Ovary (tissue), 7 donors: ENCODE measurements at regions not wholly inside any gene's neighbourhood (a gene's known extent, or its start where the extent isn't known, plus 50 kb on each side); places are given as distances from the start of the nearest gene placed in this dataset.

Experiments
- DNase-seq, 5 donors: peaks; one replicate each; pipeline ENCODE4 v3.0.0-alpha.2; 2019 to 2020
- H3K27ac ChIP-seq, 2 donors: fragments of 200-600 bp; one replicate each; pipeline versions ENCODE4 v1.5.1 to v1.8.0; 2019 to 2022
- H3K27me3 ChIP-seq: fragments of 200-600 bp; one replicate; pipeline ENCODE4 v1.8.0; 2022
- H3K36me3 ChIP-seq: fragments of 200-600 bp; sonication (generic); one replicate; pipeline ENCODE4 v1.5.1; 2019
- H3K4me1 ChIP-seq: one replicate; pipeline ENCODE4 v1.8.1; 2013; ENCODE audit warnings: mild to moderate bottlenecking, moderate library complexity; ENCODE audit not compliant: insufficient read depth
- H3K4me3 ChIP-seq: fragments of 200-600 bp; sonication (generic); one replicate; pipeline ENCODE4 v1.5.1; 2017
- H3K9me3 ChIP-seq, 2 donors: fragments of 200-600 bp in 1 of 2; sonication (generic) in 1 of 2; one replicate each; pipeline versions ENCODE4 v1.5.1 to v1.8.1; 2013 to 2019; ENCODE audit warnings: mild to moderate bottlenecking in 1 of 2, moderate library complexity in 1 of 2
- EP300 ChIP-seq: sonication (generic); formaldehyde crosslinking; IDR thresholded peaks from one replicate; pipeline ENCODE4 v1.6.1; 2017; ENCODE audit warnings: antibody characterized with exemption
- POLR2A ChIP-seq: fragments of 450-650 bp; IDR thresholded peaks from one replicate; pipeline ENCODE4 v1.6.1; 2017; ENCODE audit warnings: antibody characterized with exemption, mild to moderate bottlenecking, moderate library complexity
- WGBS, 3 donors: extraction: QIAGEN DNeasy Blood & Tissue Kit in 1 of 3; methylation state at CpG; one replicate each; pipeline versions ENCODE4 v1.1.5 to v1.1.7; 2013 to 2017; 5-methylcytosine and 5-hydroxymethylcytosine counted together
- intact Hi-C, 4 donors: fragments of 100-400 bp; cut with DNase I; formaldehyde crosslinking; loops; one replicate each; pipeline versions ENCODE4 v1.11.0 to v1.15.1; 2022 to 2023
- TF ChIP-seq, protein P1 (sequence below), 3 donors: fragments of 450-650 bp in 2 of 3; fragments of 200-600 bp in 1 of 3; IDR thresholded peaks; one replicate each; pipeline versions ENCODE4 v1.5.1 to v1.8.0; 2016 to 2022; ENCODE audit warnings: antibody characterized with exemption in 3 of 3, mild to moderate bottlenecking in 1 of 3
- donor health status: DM: no; HTN: no; CAD: no; lungs with moderate emphysema.
- donor health status: DM: no; HTN: no; CAD: no.
- donor health status: Bipolar disorder and iron deficiency.
- donor health status: DM: no; HTN: no; CAD: no.
- donor health status: DM: yes; HTN: yes; CAD: no.

- 92 to 96% (median 93%) methylated on average over 7 of the region's 7 CpGs for WGBS, 3 donors
- H3K4me1 ChIP-seq, result peaks cover 3% of the 10 kb centered on the region
- intact Hi-C loops, result no loop called here
Observed at GRCh38 chr5:5708367-5708919, 286.0 kb downstream of the ICE1 start.

DNA sequence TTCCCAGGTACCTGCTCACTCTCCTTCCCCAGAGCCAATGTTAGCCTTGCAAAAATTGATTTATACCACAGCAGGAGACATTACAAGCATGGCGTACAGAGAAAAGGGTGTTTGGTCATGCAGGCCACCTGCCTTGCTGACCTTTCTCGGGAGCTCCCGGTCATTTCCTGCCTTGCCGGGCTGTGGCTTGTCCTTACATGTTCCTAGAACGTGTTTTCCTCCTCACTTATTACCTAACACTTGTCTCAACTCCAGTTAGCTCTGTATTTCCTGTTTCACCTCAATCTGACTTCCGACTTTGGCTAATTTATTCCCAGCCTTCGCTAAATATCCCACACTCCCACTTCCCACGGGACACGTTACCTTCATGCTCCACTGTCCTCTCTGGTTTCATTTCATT lies 282.5 kb downstream of the ICE1 start:
- Histone ChIP-seq H3K27me3 (no peaks in the 10 kb centered on the region), H3K36me3 (no peaks in the 10 kb centered on the region), H3K4me3 (no peak overlapping the region), H3K4me1 (no peaks in the 10 kb centered on the region), H3K27ac (no peak overlapping the region), H3K9me3 (no peaks in the 10 kb centered on the region)
- DNase-seq, result no peak
- whole genome bisulfite sequencing, 3 donors, result 70 to 87% (median 74%) methylated on average over 9 of the region's 9 CpGs
- intact Hi-C loops, result no loop called here
- TF ChIP-seq, protein P1, sequence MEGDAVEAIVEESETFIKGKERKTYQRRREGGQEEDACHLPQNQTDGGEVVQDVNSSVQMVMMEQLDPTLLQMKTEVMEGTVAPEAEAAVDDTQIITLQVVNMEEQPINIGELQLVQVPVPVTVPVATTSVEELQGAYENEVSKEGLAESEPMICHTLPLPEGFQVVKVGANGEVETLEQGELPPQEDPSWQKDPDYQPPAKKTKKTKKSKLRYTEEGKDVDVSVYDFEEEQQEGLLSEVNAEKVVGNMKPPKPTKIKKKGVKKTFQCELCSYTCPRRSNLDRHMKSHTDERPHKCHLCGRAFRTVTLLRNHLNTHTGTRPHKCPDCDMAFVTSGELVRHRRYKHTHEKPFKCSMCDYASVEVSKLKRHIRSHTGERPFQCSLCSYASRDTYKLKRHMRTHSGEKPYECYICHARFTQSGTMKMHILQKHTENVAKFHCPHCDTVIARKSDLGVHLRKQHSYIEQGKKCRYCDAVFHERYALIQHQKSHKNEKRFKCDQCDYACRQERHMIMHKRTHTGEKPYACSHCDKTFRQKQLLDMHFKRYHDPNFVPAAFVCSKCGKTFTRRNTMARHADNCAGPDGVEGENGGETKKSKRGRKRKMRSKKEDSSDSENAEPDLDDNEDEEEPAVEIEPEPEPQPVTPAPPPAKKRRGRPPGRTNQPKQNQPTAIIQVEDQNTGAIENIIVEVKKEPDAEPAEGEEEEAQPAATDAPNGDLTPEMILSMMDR (IDR thresholded peaks at IDR 0.05), result no peak
- TF ChIP-seq EP300 (no peak), POLR2A (no peak)

More at GRCh38 chr5:5708367-5708919, 286.0 kb downstream of the ICE1 start:
- DNase-seq, result no peak
- TF ChIP-seq, protein P1 (IDR thresholded peaks at IDR 0.05), result no peak
- TF ChIP-seq EP300 (no peak), POLR2A (no peak)
- Histone ChIP-seq H3K9me3 (no peaks in the 10 kb centered on the region), H3K4me3 (no peak overlapping the region), H3K36me3 (no peaks in the 10 kb centered on the region), H3K27ac (no peak overlapping the region), H3K27me3 (no peaks in the 10 kb centered on the region)

- no peaks in the 10 kb centered on the region for H3K27me3 ChIP-seq
- no peak for DNase-seq
- TF ChIP-seq POLR2A (no peak), EP300 (no peak)
- TF ChIP-seq, protein P1 (IDR thresholded peaks at IDR 0.05), result no peak
- no peak overlapping the region for H3K27ac ChIP-seq
- intact Hi-C loops, result no loop called here
- no peaks in the 10 kb centered on the region for H3K9me3 ChIP-seq
- H3K36me3 ChIP-seq, result no peaks in the 10 kb centered on the region
- H3K4me3 ChIP-seq, result no peak overlapping the region
- 86 to 91% (median 90%) methylated on average over 2 of the region's 2 CpGs for WGBS, 3 donors
- H3K4me1 ChIP-seq, result no peaks in the 10 kb centered on the region
Observed at GRCh38 chr5:5704352-5704751, 281.9 kb downstream of the ICE1 start.

DNA sequence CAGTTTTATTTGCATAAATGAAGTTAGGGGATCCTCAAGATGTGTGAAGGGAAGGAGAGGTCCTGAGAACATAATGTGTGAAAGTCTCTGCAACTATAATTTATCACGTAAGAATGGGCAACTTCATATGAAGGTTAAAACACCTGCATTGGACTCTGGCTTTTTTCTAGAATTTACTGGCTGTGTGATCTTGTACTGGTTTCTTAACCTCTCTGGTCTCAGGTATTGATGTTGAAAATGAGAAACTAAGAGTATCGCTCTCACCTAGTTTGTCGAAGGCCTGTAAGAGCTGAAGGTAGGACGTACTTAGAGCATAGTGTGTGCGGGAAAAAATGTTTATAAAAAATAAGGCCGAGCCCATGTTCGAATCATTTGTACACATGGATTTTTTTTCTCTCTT lies 280.5 kb downstream of the ICE1 start:
- TF ChIP-seq POLR2A (no peak), EP300 (no peak)
- Histone ChIP-seq H3K4me1 (no peaks in the 10 kb centered on the region), H3K9me3 (no peaks in the 10 kb centered on the region), H3K36me3 (no peaks in the 10 kb centered on the region), H3K4me3 (no peak overlapping the region), H3K27me3 (no peaks in the 10 kb centered on the region), H3K27ac (no peak overlapping the region)
- WGBS, 3 donors, result 93 to 95% (median 95%) methylated on average over 7 of the region's 7 CpGs
- intact Hi-C loops, result no loop called here
- no peak for DNase-seq

GRCh38 chr5:5700549-5700948 lies 278.1 kb downstream of the ICE1 start:
- Histone ChIP-seq H3K27ac (no peak overlapping the region), H3K36me3 (no peaks in the 10 kb centered on the region), H3K9me3 (no peaks in the 10 kb centered on the region), H3K27me3 (no peaks in the 10 kb centered on the region), H3K4me3 (no peak overlapping the region), H3K4me1 (no peaks in the 10 kb centered on the region)
- DNase-seq, result no peak
- TF ChIP-seq, protein P1 (IDR thresholded peaks at IDR 0.05), result no peak
- TF ChIP-seq EP300 (no peak), POLR2A (no peak)
- intact Hi-C loops, result no loop called here
